ENCODE measurements at regions not wholly inside any gene's neighbourhood (a gene's known extent, or its start where the extent isn't known, plus 50 kb on each side); places are given as distances from the start of the nearest gene placed in this dataset.

DNA sequence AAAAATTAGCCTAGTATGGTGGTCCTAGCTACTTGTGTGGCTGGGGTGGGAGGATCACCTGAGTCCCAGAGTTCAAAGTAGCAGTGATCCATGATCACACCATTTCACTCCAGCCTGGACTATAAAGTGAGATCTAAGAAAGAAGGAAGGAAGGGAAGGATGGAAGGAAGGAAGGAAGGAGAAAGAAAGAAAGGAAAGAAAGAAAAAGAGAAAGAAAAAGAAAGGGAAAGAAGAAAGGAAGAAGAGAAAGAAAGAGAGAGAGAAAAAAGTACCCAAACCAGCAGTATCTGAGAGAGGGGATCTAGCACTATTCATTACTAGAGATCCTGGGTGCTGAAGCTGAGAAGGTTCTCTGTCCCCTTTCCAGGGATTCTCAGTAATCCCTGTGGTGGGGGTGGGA, 197.8 kb downstream of the CD83 start:
- DNase-seq, result no peak
- intact Hi-C loops (cut with micrococcal nuclease; ENCODE audit: unreplicated experiment), result no loop called here
- no peaks in the 10 kb centered on the region for H3K36me3 Mint-ChIP-seq (ENCODE audit: insufficient read depth, unreplicated experiment)
- H3K9me3 Mint-ChIP-seq (ENCODE audit: low read depth, unreplicated experiment), result peaks cover 7% of the 10 kb centered on the region
- peaks cover 10% of the 10 kb centered on the region for H3K4me1 Mint-ChIP-seq (ENCODE audit: low read depth, unreplicated experiment)
- H3K27ac Mint-ChIP-seq (ENCODE audit: unreplicated experiment), result no peak overlapping the region
- no peaks in the 10 kb centered on the region for H3K27me3 Mint-ChIP-seq (ENCODE audit: unreplicated experiment)
- no peak overlapping the region for H3K4me3 Mint-ChIP-seq (ENCODE audit: low read depth, unreplicated experiment)
- CTCF ChIA-PET, result no interaction called here
- TF ChIP-seq, protein P1, sequence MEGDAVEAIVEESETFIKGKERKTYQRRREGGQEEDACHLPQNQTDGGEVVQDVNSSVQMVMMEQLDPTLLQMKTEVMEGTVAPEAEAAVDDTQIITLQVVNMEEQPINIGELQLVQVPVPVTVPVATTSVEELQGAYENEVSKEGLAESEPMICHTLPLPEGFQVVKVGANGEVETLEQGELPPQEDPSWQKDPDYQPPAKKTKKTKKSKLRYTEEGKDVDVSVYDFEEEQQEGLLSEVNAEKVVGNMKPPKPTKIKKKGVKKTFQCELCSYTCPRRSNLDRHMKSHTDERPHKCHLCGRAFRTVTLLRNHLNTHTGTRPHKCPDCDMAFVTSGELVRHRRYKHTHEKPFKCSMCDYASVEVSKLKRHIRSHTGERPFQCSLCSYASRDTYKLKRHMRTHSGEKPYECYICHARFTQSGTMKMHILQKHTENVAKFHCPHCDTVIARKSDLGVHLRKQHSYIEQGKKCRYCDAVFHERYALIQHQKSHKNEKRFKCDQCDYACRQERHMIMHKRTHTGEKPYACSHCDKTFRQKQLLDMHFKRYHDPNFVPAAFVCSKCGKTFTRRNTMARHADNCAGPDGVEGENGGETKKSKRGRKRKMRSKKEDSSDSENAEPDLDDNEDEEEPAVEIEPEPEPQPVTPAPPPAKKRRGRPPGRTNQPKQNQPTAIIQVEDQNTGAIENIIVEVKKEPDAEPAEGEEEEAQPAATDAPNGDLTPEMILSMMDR (IDR thresholded peaks at IDR 0.05; ENCODE audit: unreplicated experiment), result no peak
- no TSS peak for BruUV-seq (replicated peaks)

DNA sequence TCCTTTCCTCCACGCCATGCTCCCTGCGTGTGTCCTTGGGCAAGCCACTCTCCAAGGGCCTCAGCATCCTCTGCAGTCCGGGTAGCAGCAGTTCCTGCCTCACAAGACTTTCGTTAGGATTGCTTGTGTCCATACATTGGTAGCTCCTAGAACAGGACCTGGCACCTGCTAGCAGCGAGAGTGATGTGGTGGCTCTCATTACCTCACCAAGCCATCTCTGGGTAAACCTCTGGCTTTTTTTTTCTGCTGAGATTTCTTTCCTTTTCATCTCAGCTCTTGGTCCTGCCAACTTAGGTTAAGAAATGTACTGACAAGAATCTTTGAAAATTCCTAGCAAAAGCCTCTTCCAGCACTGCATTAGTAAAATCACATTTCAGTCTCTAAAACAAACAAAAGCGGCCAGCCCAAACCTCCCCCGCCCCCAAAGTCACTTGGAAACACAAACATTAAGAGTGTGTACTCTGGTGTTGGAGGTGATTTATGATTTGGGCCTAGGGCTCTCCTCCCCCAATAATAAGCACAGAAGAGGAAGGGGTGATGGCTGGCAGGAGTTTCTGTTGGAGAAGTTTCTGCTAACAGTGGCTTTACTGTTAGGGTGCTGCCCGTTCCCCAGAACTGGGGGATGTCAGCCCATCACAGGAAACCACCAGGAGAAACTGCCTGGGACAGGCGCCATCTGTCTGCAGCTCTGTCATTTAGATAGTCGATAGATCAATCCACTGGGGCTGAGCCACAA, 199.2 kb downstream of the CD83 start:
- no TSS peak for BruUV-seq (replicated peaks)
- Mint-ChIP-seq H3K27ac (ENCODE audit: unreplicated experiment) (no peak overlapping the region), H3K4me3 (ENCODE audit: low read depth, unreplicated experiment) (no peak overlapping the region), H3K9me3 (ENCODE audit: low read depth, unreplicated experiment) (peaks cover 3% of the 10 kb centered on the region), H3K4me1 (ENCODE audit: low read depth, unreplicated experiment) (no peaks in the 10 kb centered on the region), H3K36me3 (ENCODE audit: insufficient read depth, unreplicated experiment) (no peaks in the 10 kb centered on the region), H3K27me3 (ENCODE audit: unreplicated experiment) (no peaks in the 10 kb centered on the region)
- DNase-seq, result no peak
- TF ChIP-seq, protein P1 (IDR thresholded peaks at IDR 0.05; ENCODE audit: unreplicated experiment), result no peak
- CTCF ChIA-PET, result interaction anchor here (0.9 kb wide), 1 partner anchor 46 kb away, joined by 4 read pairs; no protein-coding TSS in a partner anchor
- intact Hi-C loops (cut with micrococcal nuclease; ENCODE audit: unreplicated experiment), result no loop called here

DNA sequence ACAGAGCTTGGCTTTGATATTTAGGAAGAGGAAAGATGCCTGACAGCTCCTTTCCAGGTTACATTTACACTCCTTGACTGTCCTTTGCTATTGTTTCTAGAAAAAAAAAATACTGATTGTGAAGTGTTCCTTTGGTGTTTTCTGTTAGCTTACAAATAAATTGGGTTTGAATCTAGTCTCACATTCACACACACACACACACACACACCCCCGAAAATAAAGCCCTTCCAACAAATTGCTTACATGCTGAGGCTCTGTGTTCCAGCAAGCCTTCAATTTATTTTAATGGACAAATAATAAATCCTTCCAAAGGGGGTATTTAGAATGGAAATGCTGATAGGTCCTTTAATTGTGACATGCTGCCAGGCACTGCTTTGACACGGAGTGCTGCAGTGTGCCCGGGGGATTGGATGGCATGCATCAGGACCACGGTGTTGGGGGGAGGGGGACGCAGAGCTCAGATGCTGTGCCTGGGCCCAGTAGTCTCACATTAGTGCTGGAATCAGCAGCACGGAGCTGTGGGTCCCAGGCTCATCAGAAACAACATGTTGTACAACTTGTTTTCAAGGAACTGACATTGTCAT, 199.9 kb downstream of the CD83 start:
- Mint-ChIP-seq H3K4me3 (ENCODE audit: low read depth, unreplicated experiment) (no peak overlapping the region), H3K9me3 (ENCODE audit: low read depth, unreplicated experiment) (no peaks in the 10 kb centered on the region), H3K4me1 (ENCODE audit: low read depth, unreplicated experiment) (peaks cover 5% of the 10 kb centered on the region), H3K36me3 (ENCODE audit: insufficient read depth, unreplicated experiment) (no peaks in the 10 kb centered on the region), H3K27me3 (ENCODE audit: unreplicated experiment) (no peaks in the 10 kb centered on the region), H3K27ac (ENCODE audit: unreplicated experiment) (no peak overlapping the region)
- CTCF ChIA-PET, result interaction anchor here (0.9 kb wide), 1 partner anchor 47 kb away, joined by 4 read pairs; no protein-coding TSS in a partner anchor
- TF ChIP-seq, protein P1 (IDR thresholded peaks at IDR 0.05; ENCODE audit: unreplicated experiment), result no peak
- DNase-seq, result no peak
- intact Hi-C loops (cut with micrococcal nuclease; ENCODE audit: unreplicated experiment), result no loop called here
- BruUV-seq (replicated peaks), result no TSS peak

DNA sequence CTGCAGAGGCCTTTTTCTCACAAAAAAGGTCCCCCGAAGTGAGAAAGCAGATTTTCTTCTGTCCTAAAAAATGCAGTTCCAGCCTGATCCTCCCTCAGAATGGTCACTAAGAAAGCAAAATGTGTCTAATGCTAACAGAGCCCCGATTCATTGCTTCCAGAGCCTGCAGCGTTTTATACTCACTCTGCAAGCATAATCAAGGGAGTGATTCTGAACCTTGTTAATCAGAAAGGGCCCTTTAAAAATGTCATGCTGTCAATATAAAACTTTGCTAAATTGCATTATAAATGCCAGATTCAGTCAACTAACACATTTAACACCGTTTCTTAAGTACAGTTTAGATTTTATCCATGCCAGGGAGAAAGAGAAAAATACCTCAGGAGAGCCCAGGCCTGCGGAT, 202.8 kb downstream of the CD83 start:
- CTCF ChIA-PET, result interaction anchor here (1.4 kb wide), 1 partner anchor 9 kb away, joined by 3 read pairs; no protein-coding TSS in a partner anchor
- intact Hi-C loops (cut with micrococcal nuclease; ENCODE audit: unreplicated experiment), result no loop called here
- H3K27me3 Mint-ChIP-seq (ENCODE audit: unreplicated experiment), result no peaks in the 10 kb centered on the region
- TF ChIP-seq, protein P1 (IDR thresholded peaks at IDR 0.05; ENCODE audit: unreplicated experiment), result no peak
- no peaks in the 10 kb centered on the region for H3K36me3 Mint-ChIP-seq (ENCODE audit: insufficient read depth, unreplicated experiment)
- H3K27ac Mint-ChIP-seq (ENCODE audit: unreplicated experiment), result no peak overlapping the region
- no peak overlapping the region for H3K4me3 Mint-ChIP-seq (ENCODE audit: low read depth, unreplicated experiment)
- DNase-seq, result no peak
- BruUV-seq (replicated peaks), result no TSS peak
- peaks cover 26% of the 10 kb centered on the region for H3K4me1 Mint-ChIP-seq (ENCODE audit: low read depth, unreplicated experiment)
- no peaks in the 10 kb centered on the region for H3K9me3 Mint-ChIP-seq (ENCODE audit: low read depth, unreplicated experiment)
